Activated naive CD4-positive, alpha-beta T cell treated with anti-CD3 and anti-CD28 coated beads, Interleukin-2, amount 10 ng/mL, durations not matched to agents 7 days and 5 days (primary cell): ENCODE measurements at regions not wholly inside any gene's neighbourhood (a gene's known extent, or its start where the extent isn't known, plus 50 kb on each side); places are given as distances from the start of the nearest gene placed in this dataset.
A peak's percentile ranks its signal among the peaks of the same experiment; 100 is the strongest.

Experiments used
- CTCF ChIA-PET: fragments of 350-600 bp; sonication (Branson Sonifier 250); formaldehyde crosslinking; loops from one replicate; lab custom pipeline; 2021; ENCODE audit warnings: antibody characterized with exemption; lab: Charles Lee
- DNase-seq: peaks from one replicate; pipeline ENCODE4 v3.0.0-alpha.2; 2020
- H3K27ac Mint-ChIP-seq: one replicate; pipeline ENCODE4 v1.8.0; 2021; ENCODE audit warnings: mild to moderate bottlenecking, moderate library complexity, mixed read lengths
- H3K27me3 Mint-ChIP-seq: one replicate; pipeline ENCODE4 v1.8.0; 2021; ENCODE audit warnings: mild to moderate bottlenecking, mixed read lengths
- H3K36me3 Mint-ChIP-seq: one replicate; pipeline ENCODE4 v1.8.0; 2021; ENCODE audit warnings: mixed read lengths
- H3K4me1 Mint-ChIP-seq: one replicate; pipeline ENCODE4 v1.8.0; 2021; ENCODE audit warnings: mixed read lengths
- H3K4me3 Mint-ChIP-seq: one replicate; pipeline ENCODE4 v1.8.0; 2021; ENCODE audit warnings: mild to moderate bottlenecking, moderate library complexity, mixed read lengths
- H3K9me3 Mint-ChIP-seq: one replicate; pipeline ENCODE4 v1.8.0; 2021; ENCODE audit warnings: mixed read lengths

DNA sequence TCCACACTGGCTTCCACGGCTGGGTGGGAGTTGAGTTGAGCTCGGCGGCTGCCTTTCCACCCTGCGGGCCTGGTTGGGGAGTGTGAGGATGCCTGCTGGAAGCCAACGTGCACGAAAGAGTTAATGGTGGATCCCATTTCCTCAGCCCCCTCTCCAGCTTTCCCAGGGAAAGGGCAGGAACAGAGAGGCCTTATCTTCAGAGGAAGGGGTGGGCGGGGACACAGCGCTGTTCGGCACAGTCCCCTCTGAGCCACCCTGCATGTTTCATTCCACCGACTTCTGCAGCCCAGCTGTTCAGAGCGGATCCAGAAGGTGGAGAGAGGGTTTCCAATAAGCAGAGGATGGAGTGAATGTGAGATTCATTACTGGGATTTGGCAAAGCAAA is 295.3 kb downstream of the SEC14L1 start:
- DNase-seq, result no peak
- H3K4me3 Mint-ChIP-seq, result peak overlapping the region; percentile 91
- H3K36me3 Mint-ChIP-seq, result peaks cover 58% of the 10 kb centered on the region
- H3K4me1 Mint-ChIP-seq, result peaks cover 97% of the 10 kb centered on the region
- CTCF ChIA-PET, result interaction anchor here (1.3 to 13.6 kb wide), 5 partner anchors 8 to 56 kb away, joined by 3 to 119 read pairs (median 7); no protein-coding TSS in a partner anchor
- H3K9me3 Mint-ChIP-seq, result no peaks in the 10 kb centered on the region
- no peaks in the 10 kb centered on the region for H3K27me3 Mint-ChIP-seq
- peak overlapping the region; percentile 98 for H3K27ac Mint-ChIP-seq

- no peak for DNase-seq
- no peaks in the 10 kb centered on the region for H3K27me3 Mint-ChIP-seq
- peaks cover 97% of the 10 kb centered on the region for H3K4me1 Mint-ChIP-seq
- peak overlapping the region; percentile 98 for H3K27ac Mint-ChIP-seq
- CTCF ChIA-PET, result interaction anchor here (1.3 to 13.6 kb wide), 4 partner anchors 8 to 56 kb away, joined by 3 to 119 read pairs (median 6); no protein-coding TSS in a partner anchor
- no peaks in the 10 kb centered on the region for H3K9me3 Mint-ChIP-seq
- H3K36me3 Mint-ChIP-seq, result peaks cover 57% of the 10 kb centered on the region
- H3K4me3 Mint-ChIP-seq, result peak overlapping the region; percentile 91
These were observed 295.7 kb downstream of the SEC14L1 start for GRCh38 chr17:77436481-77436880.

- Mint-ChIP-seq H3K4me1 (peaks cover 97% of the 10 kb centered on the region), H3K9me3 (no peaks in the 10 kb centered on the region), H3K4me3 (peak overlapping the region; percentile 91), H3K27ac (peak overlapping the region; percentile 98), H3K27me3 (no peaks in the 10 kb centered on the region), H3K36me3 (peaks cover 56% of the 10 kb centered on the region)
- CTCF ChIA-PET, result interaction anchor here (1.5 to 13.6 kb wide), 2 partner anchors 9 to 55 kb away, joined by 5 to 119 read pairs; no protein-coding TSS in a partner anchor
- DNase-seq, result no peak
These were observed 296.2 kb downstream of the SEC14L1 start for GRCh38 chr17:77437017-77437416.

- Mint-ChIP-seq H3K4me1 (peaks cover 97% of the 10 kb centered on the region), H3K27ac (peak overlapping the region; percentile 98), H3K4me3 (peak overlapping the region; percentile 45), H3K9me3 (no peaks in the 10 kb centered on the region), H3K27me3 (no peaks in the 10 kb centered on the region), H3K36me3 (peaks cover 52% of the 10 kb centered on the region)
- DNase-seq, result no peak
- CTCF ChIA-PET, result interaction anchor here (1.5 to 13.6 kb wide), 2 partner anchors 9 to 54 kb away, joined by 5 to 119 read pairs; no protein-coding TSS in a partner anchor
These were observed 297.0 kb downstream of the SEC14L1 start for GRCh38 chr17:77437747-77438146.

GRCh38 chr17:77438241-77439188 is 297.7 kb downstream of the SEC14L1 start:
- peaks cover 99% of the 10 kb centered on the region for H3K4me1 Mint-ChIP-seq
- DNase-seq, result no peak
- peak overlapping the region; percentile 70 for H3K4me3 Mint-ChIP-seq
- peaks cover 55% of the 10 kb centered on the region for H3K36me3 Mint-ChIP-seq
- no peaks in the 10 kb centered on the region for H3K27me3 Mint-ChIP-seq
- CTCF ChIA-PET, result interaction anchor here (0.7 to 13.6 kb wide), 4 partner anchors 8 to 54 kb away, joined by 3 to 119 read pairs (median 10); no protein-coding TSS in a partner anchor
- peak overlapping the region; percentile 98 for H3K27ac Mint-ChIP-seq
- no peaks in the 10 kb centered on the region for H3K9me3 Mint-ChIP-seq

- Mint-ChIP-seq H3K36me3 (peaks cover 52% of the 10 kb centered on the region), H3K27ac (peak overlapping the region; percentile 98), H3K9me3 (no peaks in the 10 kb centered on the region), H3K27me3 (no peaks in the 10 kb centered on the region), H3K4me3 (peak overlapping the region; percentile 70), H3K4me1 (peaks cover 100% of the 10 kb centered on the region)
- no peak for DNase-seq
- CTCF ChIA-PET, result interaction anchor here (0.7 to 13.6 kb wide), 6 partner anchors 9 to 108 kb away, joined by 3 to 119 read pairs (median 12); no protein-coding TSS in a partner anchor
These were observed 298.6 kb downstream of the SEC14L1 start for GRCh38 chr17:77439189-77440018.

DNA sequence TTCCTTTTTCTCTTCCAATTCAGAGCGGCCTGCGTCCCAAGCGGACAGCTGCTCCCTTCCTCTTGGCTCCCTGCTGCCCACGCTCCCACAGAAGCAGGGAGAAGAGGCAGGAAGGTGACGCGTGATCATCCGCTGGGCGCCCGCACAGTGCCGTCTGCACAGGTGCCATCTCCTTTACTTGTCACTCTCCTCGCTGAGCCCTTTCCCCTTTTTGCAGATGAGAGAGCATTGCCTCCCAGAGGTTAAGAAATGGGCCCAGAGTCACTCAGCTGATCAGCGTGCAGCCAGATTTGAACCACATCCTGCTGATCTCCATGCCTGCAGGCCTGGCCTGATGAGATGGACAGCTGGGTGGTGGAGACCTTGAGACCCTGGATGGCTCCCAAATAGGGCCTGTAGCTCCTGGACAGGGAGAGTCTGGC is 299.8 kb downstream of the SEC14L1 start:
- H3K9me3 Mint-ChIP-seq, result no peaks in the 10 kb centered on the region
- H3K27ac Mint-ChIP-seq, result peak overlapping the region; percentile 98
- peaks cover 100% of the 10 kb centered on the region for H3K4me1 Mint-ChIP-seq
- no peaks in the 10 kb centered on the region for H3K27me3 Mint-ChIP-seq
- H3K36me3 Mint-ChIP-seq, result peaks cover 40% of the 10 kb centered on the region
- CTCF ChIA-PET, result interaction anchor here (1.1 to 3.2 kb wide), 7 partner anchors 10 to 109 kb away, joined by 4 to 27 read pairs (median 8); no protein-coding TSS in a partner anchor
- DNase-seq, result peak; percentile 65
- peak overlapping the region; percentile 85 for H3K4me3 Mint-ChIP-seq

GRCh38 chr17:77441130-77441920 is 300.6 kb downstream of the SEC14L1 start:
- H3K4me1 Mint-ChIP-seq, result peaks cover 100% of the 10 kb centered on the region
- CTCF ChIA-PET, result interaction anchor here (0.7 to 3.2 kb wide), 8 partner anchors 11 to 901 kb away, joined by 3 to 27 read pairs (median 6); no protein-coding TSS in a partner anchor

DNA sequence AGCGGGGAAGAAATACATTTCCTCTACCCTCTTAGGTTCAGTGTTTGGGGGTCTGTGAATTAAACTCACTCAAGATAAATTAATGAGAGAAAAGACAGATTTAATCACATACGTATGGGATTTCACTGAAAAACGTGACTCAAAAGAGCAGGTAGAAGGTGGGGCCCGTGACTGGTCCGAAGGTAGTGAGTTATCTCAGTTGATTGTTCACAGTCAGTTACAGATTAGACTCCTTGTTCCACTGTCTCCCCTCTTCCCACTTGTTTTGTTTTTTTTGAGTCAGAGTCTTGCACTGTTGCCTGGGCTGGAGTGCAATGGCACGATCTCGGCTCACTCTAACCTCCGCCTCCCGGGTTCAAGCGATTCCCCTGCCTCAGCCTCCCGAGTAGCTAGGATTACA is 301.2 kb downstream of the SEC14L1 start:
- peaks cover 100% of the 10 kb centered on the region for H3K4me1 Mint-ChIP-seq
- no peak for DNase-seq
- CTCF ChIA-PET, result interaction anchor here (0.7 to 3.2 kb wide), 4 partner anchors 11 to 901 kb away, joined by 3 to 27 read pairs (median 18); no protein-coding TSS in a partner anchor
- H3K36me3 Mint-ChIP-seq, result peaks cover 38% of the 10 kb centered on the region
- H3K9me3 Mint-ChIP-seq, result no peaks in the 10 kb centered on the region
- H3K27ac Mint-ChIP-seq, result peak overlapping the region; percentile 98
- peak overlapping the region; percentile 85 for H3K4me3 Mint-ChIP-seq
- no peaks in the 10 kb centered on the region for H3K27me3 Mint-ChIP-seq

More at GRCh38 chr17:77441130-77441920, 300.6 kb downstream of the SEC14L1 start:
- peak overlapping the region; percentile 85 for H3K4me3 Mint-ChIP-seq
- no peaks in the 10 kb centered on the region for H3K9me3 Mint-ChIP-seq
- peak overlapping the region; percentile 98 for H3K27ac Mint-ChIP-seq
- peak; percentile 82 for DNase-seq
- no peaks in the 10 kb centered on the region for H3K27me3 Mint-ChIP-seq
- H3K36me3 Mint-ChIP-seq, result peaks cover 37% of the 10 kb centered on the region

GRCh38 chr17:77442976-77443747 is 302.4 kb downstream of the SEC14L1 start:
- Mint-ChIP-seq H3K27ac (peak overlapping the region; percentile 98), H3K4me3 (peak overlapping the region; percentile 85), H3K36me3 (peaks cover 39% of the 10 kb centered on the region), H3K9me3 (no peaks in the 10 kb centered on the region), H3K4me1 (peaks cover 100% of the 10 kb centered on the region), H3K27me3 (no peaks in the 10 kb centered on the region)
- no peak for DNase-seq
- CTCF ChIA-PET, result interaction anchor here (0.6 to 1.2 kb wide), 4 partner anchors 11 to 815 kb away, joined by 3 to 5 read pairs (median 3); no protein-coding TSS in a partner anchor

- no peaks in the 10 kb centered on the region for H3K9me3 Mint-ChIP-seq
- H3K27me3 Mint-ChIP-seq, result no peaks in the 10 kb centered on the region
- no peak for DNase-seq
- peak overlapping the region; percentile 85 for H3K4me3 Mint-ChIP-seq
- CTCF ChIA-PET, result interaction anchor here (0.6 to 2.2 kb wide), 5 partner anchors 13 to 112 kb away, joined by 3 to 9 read pairs (median 5); no protein-coding TSS in a partner anchor
- peaks cover 100% of the 10 kb centered on the region for H3K4me1 Mint-ChIP-seq
- peak overlapping the region; percentile 98 for H3K27ac Mint-ChIP-seq
- H3K36me3 Mint-ChIP-seq, result peaks cover 36% of the 10 kb centered on the region
These were observed 303.0 kb downstream of the SEC14L1 start for GRCh38 chr17:77443748-77444260.

DNA sequence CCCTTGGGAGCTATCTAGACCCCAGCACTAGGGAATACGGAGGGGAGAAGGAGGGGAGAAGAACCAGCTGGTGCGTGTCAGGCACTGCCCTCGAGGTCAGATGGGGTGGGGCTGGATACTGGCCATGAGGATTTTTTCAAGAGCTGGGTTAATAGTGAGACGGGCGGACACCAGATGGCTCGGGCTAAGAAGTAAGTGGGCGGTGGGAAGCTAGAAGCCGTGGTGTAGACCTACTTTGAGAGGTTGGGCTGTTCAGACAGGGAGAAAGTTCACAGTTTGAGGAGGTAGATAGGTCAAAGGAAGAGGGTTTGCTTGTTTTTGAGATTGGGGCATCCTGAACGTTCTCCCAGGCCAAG is 303.8 kb downstream of the SEC14L1 start:
- no peaks in the 10 kb centered on the region for H3K27me3 Mint-ChIP-seq
- CTCF ChIA-PET, result interaction anchor here (0.6 to 2.2 kb wide), 8 partner anchors 9 to 113 kb away, joined by 3 to 16 read pairs (median 8); no protein-coding TSS in a partner anchor
- DNase-seq, result no peak
- peaks cover 38% of the 10 kb centered on the region for H3K36me3 Mint-ChIP-seq
- peaks cover 100% of the 10 kb centered on the region for H3K4me1 Mint-ChIP-seq
- peak overlapping the region; percentile 98 for H3K27ac Mint-ChIP-seq
- no peaks in the 10 kb centered on the region for H3K9me3 Mint-ChIP-seq
- H3K4me3 Mint-ChIP-seq, result peak overlapping the region; percentile 85
